ENCODE measurements at regions not wholly inside any gene's neighbourhood (a gene's known extent, or its start where the extent isn't known, plus 50 kb on each side); places are given as distances from the start of the nearest gene placed in this dataset.
A peak's percentile ranks its signal among the peaks of the same experiment; 100 is the strongest.

DNA sequence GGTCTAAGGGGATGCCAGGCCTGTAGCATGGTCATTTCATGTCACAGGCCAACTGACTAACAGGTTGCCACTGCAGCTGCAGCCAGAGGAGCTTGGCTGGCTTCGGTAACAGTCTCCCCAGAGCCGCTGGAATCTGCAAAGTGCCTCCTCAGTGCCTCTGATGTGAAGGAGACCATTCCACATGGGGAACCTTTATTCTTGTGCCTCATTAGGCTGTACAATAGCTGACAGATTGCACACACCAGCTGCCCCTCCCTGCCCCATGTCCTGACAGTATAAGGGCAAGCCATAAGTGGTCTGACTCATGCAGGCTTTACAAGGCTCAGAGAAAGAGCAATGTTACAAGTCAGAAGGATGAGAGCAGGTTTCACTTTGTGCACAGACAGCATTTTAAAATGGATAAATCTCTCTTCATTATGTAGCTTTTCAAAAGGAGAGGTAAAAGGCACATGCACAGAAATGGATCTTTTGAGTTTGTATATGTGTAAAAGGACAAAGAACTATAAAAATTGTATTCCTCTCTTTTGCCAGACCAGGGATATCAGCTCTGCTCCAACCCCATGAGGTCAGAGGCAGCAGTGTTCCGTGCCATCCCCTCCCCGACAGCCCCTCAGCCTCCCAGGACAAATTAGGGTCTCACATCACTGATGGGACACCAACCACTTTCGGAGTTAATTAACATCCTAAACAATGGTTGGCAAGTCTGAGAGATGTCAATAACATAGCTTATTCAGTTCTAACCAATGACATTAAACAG is 467.8 kb downstream of the TMEM232 start:
- TF ChIP-seq, protein P1, sequence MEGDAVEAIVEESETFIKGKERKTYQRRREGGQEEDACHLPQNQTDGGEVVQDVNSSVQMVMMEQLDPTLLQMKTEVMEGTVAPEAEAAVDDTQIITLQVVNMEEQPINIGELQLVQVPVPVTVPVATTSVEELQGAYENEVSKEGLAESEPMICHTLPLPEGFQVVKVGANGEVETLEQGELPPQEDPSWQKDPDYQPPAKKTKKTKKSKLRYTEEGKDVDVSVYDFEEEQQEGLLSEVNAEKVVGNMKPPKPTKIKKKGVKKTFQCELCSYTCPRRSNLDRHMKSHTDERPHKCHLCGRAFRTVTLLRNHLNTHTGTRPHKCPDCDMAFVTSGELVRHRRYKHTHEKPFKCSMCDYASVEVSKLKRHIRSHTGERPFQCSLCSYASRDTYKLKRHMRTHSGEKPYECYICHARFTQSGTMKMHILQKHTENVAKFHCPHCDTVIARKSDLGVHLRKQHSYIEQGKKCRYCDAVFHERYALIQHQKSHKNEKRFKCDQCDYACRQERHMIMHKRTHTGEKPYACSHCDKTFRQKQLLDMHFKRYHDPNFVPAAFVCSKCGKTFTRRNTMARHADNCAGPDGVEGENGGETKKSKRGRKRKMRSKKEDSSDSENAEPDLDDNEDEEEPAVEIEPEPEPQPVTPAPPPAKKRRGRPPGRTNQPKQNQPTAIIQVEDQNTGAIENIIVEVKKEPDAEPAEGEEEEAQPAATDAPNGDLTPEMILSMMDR (IDR thresholded peaks at IDR 0.05; ENCODE audit: poor library complexity): no peak
- TF ChIP-seq EZH2 (IDR thresholded peaks at IDR 0.05; ENCODE audit: borderline replicate concordance) (no peak), EZH2phosphoT487 (IDR thresholded peaks at IDR 0.05; ENCODE audit: low read depth, severe bottlenecking, unreplicated experiment) (no peak)
- H3K4me1 ChIP-seq (ENCODE audit: insufficient read depth): no peaks in the 10 kb centered on the region
- no peaks in the 10 kb centered on the region for H3K36me3 ChIP-seq (replicated peaks; ENCODE audit: insufficient read depth, low read depth)
- H3K27me3 ChIP-seq: no peaks in the 10 kb centered on the region
- H3K9me2 ChIP-seq (replicated peaks; ENCODE audit: insufficient read depth): no peaks in the 10 kb centered on the region
- H3K4me2 ChIP-seq: peak overlapping the region; percentile 27
- H3K4me3 ChIP-seq: no peak overlapping the region
- H3K79me2 ChIP-seq: no peaks in the 10 kb centered on the region
- WGBS (ENCODE audit: low lambda C conversion rate, missing lambda C conversion rate): 64% methylated on average over 5 of the region's 5 CpGs
- no peak overlapping the region for H2AFZ ChIP-seq
- DNase-seq (ENCODE audit: low spot score): peak; percentile 71
- H3K27ac ChIP-seq: no peak overlapping the region
- no peaks in the 10 kb centered on the region for H4K20me1 ChIP-seq (ENCODE audit: insufficient read depth, poor library complexity, severe bottlenecking)
- no peaks in the 10 kb centered on the region for H3K9me3 ChIP-seq (ENCODE audit: low read depth)

GRCh38 chr5:110262749-110263148 is 463.7 kb downstream of the TMEM232 start:
- no peak overlapping the region for H3K4me2 ChIP-seq
- H3K9me2 ChIP-seq (replicated peaks; ENCODE audit: insufficient read depth): no peaks in the 10 kb centered on the region
- DNase-seq (ENCODE audit: low spot score): no peak
- no peaks in the 10 kb centered on the region for H3K79me2 ChIP-seq
- no peaks in the 10 kb centered on the region for H3K27me3 ChIP-seq
- no peaks in the 10 kb centered on the region for H3K9me3 ChIP-seq (ENCODE audit: low read depth)
- no peaks in the 10 kb centered on the region for H3K4me1 ChIP-seq (ENCODE audit: insufficient read depth)
- TF ChIP-seq, protein P1 (IDR thresholded peaks at IDR 0.05; ENCODE audit: poor library complexity): no peak
- TF ChIP-seq EZH2phosphoT487 (IDR thresholded peaks at IDR 0.05; ENCODE audit: low read depth, severe bottlenecking, unreplicated experiment): no peak
- no peak for TF ChIP-seq EZH2 (IDR thresholded peaks at IDR 0.05; ENCODE audit: borderline replicate concordance)
- H3K4me3 ChIP-seq: no peak overlapping the region
- no peak overlapping the region for H3K27ac ChIP-seq
- H3K36me3 ChIP-seq (replicated peaks; ENCODE audit: insufficient read depth, low read depth): no peaks in the 10 kb centered on the region
- no peak overlapping the region for H2AFZ ChIP-seq
- no peaks in the 10 kb centered on the region for H4K20me1 ChIP-seq (ENCODE audit: insufficient read depth, poor library complexity, severe bottlenecking)

GRCh38 chr5:110264661-110265060 is 461.8 kb downstream of the TMEM232 start:
- H3K27ac ChIP-seq: no peak overlapping the region
- H4K20me1 ChIP-seq (ENCODE audit: insufficient read depth, poor library complexity, severe bottlenecking): no peaks in the 10 kb centered on the region
- H3K36me3 ChIP-seq (replicated peaks; ENCODE audit: insufficient read depth, low read depth): no peaks in the 10 kb centered on the region
- no peak overlapping the region for H2AFZ ChIP-seq
- H3K79me2 ChIP-seq: no peaks in the 10 kb centered on the region
- TF ChIP-seq EZH2phosphoT487 (IDR thresholded peaks at IDR 0.05; ENCODE audit: low read depth, severe bottlenecking, unreplicated experiment): no peak
- TF ChIP-seq, protein P1 (IDR thresholded peaks at IDR 0.05; ENCODE audit: poor library complexity): no peak
- TF ChIP-seq EZH2 (IDR thresholded peaks at IDR 0.05; ENCODE audit: borderline replicate concordance): no peak
- no peak for DNase-seq (ENCODE audit: low spot score)
- no peak overlapping the region for H3K4me3 ChIP-seq
- H3K9me2 ChIP-seq (replicated peaks; ENCODE audit: insufficient read depth): no peaks in the 10 kb centered on the region
- no peaks in the 10 kb centered on the region for H3K9me3 ChIP-seq (ENCODE audit: low read depth)
- 85% methylated on average over 1 of the region's 1 CpG for WGBS (ENCODE audit: low lambda C conversion rate, missing lambda C conversion rate)
- no peak overlapping the region for H3K4me2 ChIP-seq
- H3K4me1 ChIP-seq (ENCODE audit: insufficient read depth): no peaks in the 10 kb centered on the region
- H3K27me3 ChIP-seq: no peaks in the 10 kb centered on the region

All from hepatocyte (in vitro differentiated cells).